SU-DHL-6 (cell line): ENCODE measurements at regions not wholly inside any gene's neighbourhood (a gene's known extent, or its start where the extent isn't known, plus 50 kb on each side); places are given as distances from the start of the nearest gene placed in this dataset.
A peak's percentile ranks its signal among the peaks of the same experiment; 100 is the strongest.

Source experiments
- H2AFZ ChIP-seq: fragments of 200-600 bp; sonication (generic); 2 replicates; pipeline ENCODE4 v1.6.1; 2014; ENCODE audit warnings: low read depth, mild to moderate bottlenecking, moderate library complexity, mixed read lengths, antibody characterized with exemption, low read length; ENCODE audit not compliant: severe bottlenecking
- H3F3A ChIP-seq: fragments of 200-600 bp; shearing (Covaris generic); 2 replicates; pipeline ENCODE4 v1.6.0; 2016; ENCODE audit warnings: antibody characterized with exemption, mild to moderate bottlenecking; ENCODE audit not compliant: insufficient read depth
- H3K27ac ChIP-seq: fragments of 200-600 bp; sonication (generic); 2 replicates; pipeline ENCODE4 v1.5.1; 2016; ENCODE audit warnings: low read depth, mild to moderate bottlenecking, low read length, moderate library complexity, mixed read lengths
- H3K27me3 ChIP-seq: fragments of 200-600 bp; sonication (generic), shearing (Covaris generic); 2 replicates; pipeline ENCODE4 v1.6.0; 2014; ENCODE audit warnings: mild to moderate bottlenecking, low read length
- H3K36me3 ChIP-seq: fragments of 200-600 bp; sonication (generic); 2 replicates; pipeline ENCODE4 v1.6.1; 2014; ENCODE audit warnings: mild to moderate bottlenecking, low read length, mixed read lengths
- H3K4me2 ChIP-seq: fragments of 300-600, 200-600 bp; shearing (Covaris generic), sonication (generic); 2 replicates; pipeline ENCODE4 v1.6.0; 2014; ENCODE audit warnings: low read length, low read depth, mild to moderate bottlenecking; ENCODE audit not compliant: poor library complexity, severe bottlenecking
- H3K4me3 ChIP-seq: fragments of 200-600 bp; sonication (generic); 2 replicates; pipeline ENCODE4 v1.5.1; 2014; ENCODE audit warnings: antibody characterized with exemption, low read length, mild to moderate bottlenecking, mixed read lengths; ENCODE audit not compliant: insufficient read depth, poor library complexity, severe bottlenecking
- H3K79me2 ChIP-seq: fragments of 200-600 bp; sonication (generic); 2 replicates; pipeline ENCODE4 v1.6.1; 2014; ENCODE audit warnings: mild to moderate bottlenecking, low read length, moderate library complexity; ENCODE audit not compliant: insufficient read depth
- H3K9ac ChIP-seq: fragments of 200-600 bp; sonication (generic); 2 replicates; pipeline ENCODE4 v1.7.0; 2014; ENCODE audit warnings: mild to moderate bottlenecking, low read length
- H3K9me2 ChIP-seq: fragments of 200-600 bp; sonication (generic); replicated peaks from 2 replicates; pipeline ENCODE4 v1.6.1; 2014; ENCODE audit warnings: low read length; ENCODE audit not compliant: insufficient read depth
- H3K9me3 ChIP-seq: fragments of 200-600 bp; sonication (generic); 2 replicates; pipeline ENCODE4 v1.6.1; 2014; ENCODE audit warnings: low read length, mixed read lengths; ENCODE audit not compliant: insufficient read depth
- H4K20me1 ChIP-seq: fragments of 200-600 bp; sonication (generic); 2 replicates; pipeline ENCODE4 v1.6.1; 2014; ENCODE audit warnings: low read depth, mild to moderate bottlenecking, antibody characterized with exemption, low read length, moderate library complexity, mixed read lengths
- EZH2phosphoT487 ChIP-seq: fragments of 200-600 bp; sonication (generic), shearing (Covaris generic); conservative IDR thresholded peaks from 2 replicates; pipeline ENCODE4 v1.6.1; 2018; ENCODE audit warnings: mild to moderate bottlenecking, antibody characterized with exemption, low read length, moderate library complexity, mixed read lengths
- TF ChIP-seq, protein P1 (sequence below): fragments of 200-600 bp; sonication (generic); IDR thresholded peaks from one replicate; pipeline ENCODE4 v1.5.1; 2017; ENCODE audit warnings: antibody characterized with exemption, mild to moderate bottlenecking, low read length, moderate library complexity; ENCODE audit not compliant: insufficient read depth, poor library complexity, severe bottlenecking

DNA sequence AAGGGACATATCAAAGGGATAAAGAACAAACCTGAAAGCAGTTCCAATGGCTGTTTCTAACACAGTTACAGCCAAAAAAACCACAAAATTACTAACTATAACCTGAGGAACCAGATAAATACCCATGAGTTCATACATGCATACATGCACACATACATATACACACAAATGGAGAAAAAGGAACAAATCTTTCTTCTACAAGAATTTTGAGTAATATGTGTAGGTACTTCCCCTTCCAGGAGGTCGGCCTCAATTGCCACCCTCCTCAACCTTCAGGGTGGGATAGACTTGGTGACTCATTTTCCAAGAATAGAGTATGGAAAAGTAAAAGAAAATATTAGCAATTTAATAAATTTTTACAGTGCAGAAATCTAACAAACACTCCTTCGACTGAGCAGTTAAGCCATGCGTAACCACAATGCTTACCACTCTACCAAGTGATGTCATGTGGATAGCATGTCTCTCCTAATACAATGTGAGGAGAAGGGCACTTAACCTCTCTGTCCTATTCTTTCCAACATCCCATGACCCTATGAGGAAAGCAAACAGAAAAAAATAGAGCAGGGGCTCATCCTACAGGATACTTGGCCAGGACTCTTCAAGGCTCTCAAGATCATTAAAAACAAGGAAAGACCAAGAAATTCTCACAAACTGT, 243.0 kb upstream of the RUNX1 start:
- H4K20me1 ChIP-seq, result no peaks in the 10 kb centered on the region
- H2AFZ ChIP-seq, result no peak overlapping the region
- no peak overlapping the region for H3K4me3 ChIP-seq
- 0 out of 2 replicates have a peak, but pooled peaks cover 3% of the 10 kb centered on the region for H3K9me3 ChIP-seq
- H3F3A ChIP-seq, result no peaks in the 10 kb centered on the region
- no peaks in the 10 kb centered on the region for H3K9me2 ChIP-seq
- TF ChIP-seq EZH2phosphoT487, result no peak
- no peaks in the 10 kb centered on the region for H3K36me3 ChIP-seq
- no peaks in the 10 kb centered on the region for H3K79me2 ChIP-seq
- H3K9ac ChIP-seq, result no peak overlapping the region
- peak overlapping the region; percentile 17 for H3K4me2 ChIP-seq
- no peaks in the 10 kb centered on the region for H3K27me3 ChIP-seq
- no peak overlapping the region for H3K27ac ChIP-seq

DNA sequence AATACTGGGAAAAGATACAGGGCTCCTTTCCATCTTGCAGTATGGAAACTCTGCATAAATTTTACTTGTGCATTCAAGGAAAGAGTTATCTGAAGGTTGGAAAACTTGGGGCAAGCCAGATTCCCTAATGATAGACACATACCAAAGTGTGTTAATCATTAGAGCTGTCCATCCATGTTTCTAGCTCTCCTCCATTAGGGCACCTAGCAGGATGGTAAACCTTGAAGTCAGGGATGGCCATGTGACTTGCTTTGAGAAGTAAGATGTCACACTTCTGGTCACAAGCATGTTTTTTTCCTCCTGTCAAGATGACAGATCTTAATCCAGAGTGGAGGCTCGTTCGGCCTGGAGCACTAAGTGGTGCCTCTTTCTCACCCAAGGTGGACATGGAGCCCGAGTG, 241.9 kb upstream of the RUNX1 start:
- no peaks in the 10 kb centered on the region for H3K79me2 ChIP-seq
- H3K4me2 ChIP-seq, result no peak overlapping the region
- no peak overlapping the region for H3K9ac ChIP-seq
- 0 out of 2 replicates have a peak, but pooled peaks cover 3% of the 10 kb centered on the region for H3K9me3 ChIP-seq
- H3K36me3 ChIP-seq, result no peaks in the 10 kb centered on the region
- no peaks in the 10 kb centered on the region for H3K27me3 ChIP-seq
- no peak overlapping the region for H3K27ac ChIP-seq
- H3F3A ChIP-seq, result no peaks in the 10 kb centered on the region
- no peaks in the 10 kb centered on the region for H3K9me2 ChIP-seq
- no peak for TF ChIP-seq EZH2phosphoT487
- TF ChIP-seq, protein P1, sequence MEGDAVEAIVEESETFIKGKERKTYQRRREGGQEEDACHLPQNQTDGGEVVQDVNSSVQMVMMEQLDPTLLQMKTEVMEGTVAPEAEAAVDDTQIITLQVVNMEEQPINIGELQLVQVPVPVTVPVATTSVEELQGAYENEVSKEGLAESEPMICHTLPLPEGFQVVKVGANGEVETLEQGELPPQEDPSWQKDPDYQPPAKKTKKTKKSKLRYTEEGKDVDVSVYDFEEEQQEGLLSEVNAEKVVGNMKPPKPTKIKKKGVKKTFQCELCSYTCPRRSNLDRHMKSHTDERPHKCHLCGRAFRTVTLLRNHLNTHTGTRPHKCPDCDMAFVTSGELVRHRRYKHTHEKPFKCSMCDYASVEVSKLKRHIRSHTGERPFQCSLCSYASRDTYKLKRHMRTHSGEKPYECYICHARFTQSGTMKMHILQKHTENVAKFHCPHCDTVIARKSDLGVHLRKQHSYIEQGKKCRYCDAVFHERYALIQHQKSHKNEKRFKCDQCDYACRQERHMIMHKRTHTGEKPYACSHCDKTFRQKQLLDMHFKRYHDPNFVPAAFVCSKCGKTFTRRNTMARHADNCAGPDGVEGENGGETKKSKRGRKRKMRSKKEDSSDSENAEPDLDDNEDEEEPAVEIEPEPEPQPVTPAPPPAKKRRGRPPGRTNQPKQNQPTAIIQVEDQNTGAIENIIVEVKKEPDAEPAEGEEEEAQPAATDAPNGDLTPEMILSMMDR, result no peak
- H2AFZ ChIP-seq, result no peak overlapping the region
- no peaks in the 10 kb centered on the region for H4K20me1 ChIP-seq
- no peak overlapping the region for H3K4me3 ChIP-seq

DNA sequence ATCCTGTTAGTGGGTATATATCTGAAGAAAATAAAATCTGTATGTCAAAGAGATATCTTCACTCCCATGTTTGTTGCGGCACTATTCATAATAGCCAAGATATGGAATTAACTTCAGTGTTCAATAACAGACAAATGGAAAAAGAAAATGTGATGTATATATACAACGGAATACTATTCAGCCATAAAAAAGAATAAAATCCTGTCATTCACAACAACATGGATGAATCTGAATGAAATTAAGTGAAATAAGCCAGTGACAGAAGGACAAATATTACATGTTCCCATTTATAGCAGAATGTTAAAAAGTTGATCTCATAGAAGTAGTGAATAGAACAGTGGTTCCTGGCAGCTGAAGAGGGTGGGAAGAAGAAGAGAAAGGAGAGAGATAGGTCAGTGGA, 239.1 kb upstream of the RUNX1 start:
- no peaks in the 10 kb centered on the region for H3K36me3 ChIP-seq
- H2AFZ ChIP-seq, result no peak overlapping the region
- H3K9me3 ChIP-seq, result 0 out of 2 replicates have a peak, but pooled peaks cover 3% of the 10 kb centered on the region
- no peak overlapping the region for H3K27ac ChIP-seq
- H3K4me2 ChIP-seq, result no peak overlapping the region
- TF ChIP-seq, protein P1, result no peak
- no peak for TF ChIP-seq EZH2phosphoT487
- no peaks in the 10 kb centered on the region for H3K79me2 ChIP-seq
- H3K4me3 ChIP-seq, result no peak overlapping the region
- no peaks in the 10 kb centered on the region for H3F3A ChIP-seq
- H3K27me3 ChIP-seq, result no peaks in the 10 kb centered on the region
- H4K20me1 ChIP-seq, result no peaks in the 10 kb centered on the region
- H3K9me2 ChIP-seq, result no peaks in the 10 kb centered on the region
- no peak overlapping the region for H3K9ac ChIP-seq

DNA sequence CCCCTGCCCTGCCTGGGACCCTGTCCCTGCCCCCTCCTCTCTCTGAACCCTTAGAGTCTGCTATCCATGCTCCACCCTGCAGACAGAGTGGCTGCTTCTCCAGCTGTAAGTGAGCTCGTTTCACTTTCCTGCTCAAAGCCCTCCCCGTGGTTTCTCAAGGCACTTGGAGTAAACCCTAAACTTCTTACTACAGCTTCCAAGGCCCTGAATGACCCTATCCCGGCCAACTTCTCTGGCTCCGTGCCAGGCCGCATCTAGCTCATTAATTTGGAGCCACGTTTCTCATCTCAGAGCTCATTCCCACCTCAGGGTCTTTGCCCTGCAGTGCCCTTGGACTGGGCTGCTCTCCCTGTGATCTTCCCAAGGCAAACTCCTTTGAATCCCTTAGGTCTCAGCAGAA, 235.1 kb upstream of the RUNX1 start:
- TF ChIP-seq EZH2phosphoT487, result no peak
- TF ChIP-seq, protein P1, result no peak
- H3K27me3 ChIP-seq, result no peaks in the 10 kb centered on the region
- no peak overlapping the region for H3K4me2 ChIP-seq
- H3K9ac ChIP-seq, result no peak overlapping the region
- H3K79me2 ChIP-seq, result no peaks in the 10 kb centered on the region
- H3K36me3 ChIP-seq, result no peaks in the 10 kb centered on the region
- no peaks in the 10 kb centered on the region for H4K20me1 ChIP-seq
- H3K9me2 ChIP-seq, result no peaks in the 10 kb centered on the region
- 0 out of 2 replicates have a peak, but pooled peaks cover 3% of the 10 kb centered on the region for H3K9me3 ChIP-seq
- no peak overlapping the region for H3K27ac ChIP-seq
- H2AFZ ChIP-seq, result no peak overlapping the region
- no peaks in the 10 kb centered on the region for H3F3A ChIP-seq
- no peak overlapping the region for H3K4me3 ChIP-seq
